ENCODE measurements at regions not wholly inside any gene's neighbourhood (a gene's known extent, or its start where the extent isn't known, plus 50 kb on each side); places are given as distances from the start of the nearest gene placed in this dataset.

DNA sequence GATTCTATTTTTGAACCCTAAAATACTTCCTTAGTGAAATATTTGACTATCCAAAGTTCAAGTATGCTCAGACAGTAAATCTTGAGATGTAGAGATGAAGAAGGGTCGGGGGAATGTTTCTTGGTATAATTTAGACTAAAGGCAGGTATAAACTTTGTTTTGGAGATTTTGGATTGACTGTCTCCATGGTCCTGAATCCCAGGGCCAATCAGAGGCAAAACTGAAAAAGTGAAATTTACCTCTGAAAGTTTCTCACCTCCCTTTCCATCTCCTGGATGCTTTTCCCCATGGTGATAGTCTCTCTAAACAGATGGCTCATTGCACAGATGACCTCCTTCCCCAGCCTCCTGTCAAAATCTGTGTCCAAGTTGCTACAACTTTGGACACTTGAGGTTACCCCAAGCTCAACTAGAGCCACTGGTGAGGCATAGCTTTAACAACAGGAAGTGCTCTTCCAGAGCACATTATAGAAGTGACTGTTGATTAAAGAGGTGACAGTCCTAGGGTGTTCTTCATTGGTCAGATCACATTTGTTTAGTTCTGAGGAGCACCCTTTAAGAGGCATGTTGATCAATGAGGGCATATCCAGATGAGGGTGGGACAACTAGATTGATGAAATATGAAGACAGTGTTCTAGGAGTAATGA lies 128.4 kb downstream of the AKAP11 start:
- DNase-seq (ENCODE audit: low read depth) = no peak
- no peak for TF ChIP-seq CTCF (IDR thresholded peaks at IDR 0.05; ENCODE audit: insufficient read depth, low read depth, low read length)
- ChIA-PET CTCF (no interaction called here), POLR2A (no interaction called here)
- Histone ChIP-seq H3K4me3 (ENCODE audit: low read depth, low read length) (no peak overlapping the region), H3K27me3 (ENCODE audit: control insufficient read depth, insufficient read depth, low read length) (no peaks in the 10 kb centered on the region), H3K36me3 (ENCODE audit: control insufficient read depth, insufficient read depth, low read length) (no peaks in the 10 kb centered on the region)

DNA sequence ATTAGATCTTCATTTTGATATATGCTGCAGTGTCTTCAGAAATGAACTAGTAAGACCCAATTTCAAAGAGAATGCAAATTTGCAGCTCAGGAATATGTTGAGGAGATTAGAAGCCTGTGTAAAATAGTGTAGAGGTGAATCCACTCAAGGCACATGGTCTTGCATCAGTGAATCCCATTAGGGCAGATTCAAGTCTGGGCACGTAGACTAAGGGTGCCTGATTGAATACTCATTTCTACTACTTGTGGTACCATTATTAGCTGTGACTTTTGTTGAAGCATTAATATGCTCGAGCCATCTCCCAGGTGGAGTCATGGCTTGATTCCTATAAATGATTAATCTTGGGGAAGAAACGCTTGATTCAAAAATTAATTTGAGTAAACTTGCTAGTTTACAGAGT lies 129.4 kb downstream of the AKAP11 start:
- POLR2A ChIA-PET = no interaction called here
- Histone ChIP-seq H3K27me3 (ENCODE audit: control insufficient read depth, insufficient read depth, low read length) (no peaks in the 10 kb centered on the region), H3K4me3 (ENCODE audit: low read depth, low read length) (no peak overlapping the region), H3K36me3 (ENCODE audit: control insufficient read depth, insufficient read depth, low read length) (no peaks in the 10 kb centered on the region)
- TF ChIP-seq CTCF (IDR thresholded peaks at IDR 0.05; ENCODE audit: insufficient read depth, low read depth, low read length) = no peak
- CTCF ChIA-PET = no interaction called here
- no peak for DNase-seq (ENCODE audit: low read depth)

- Histone ChIP-seq H3K36me3 (ENCODE audit: control insufficient read depth, insufficient read depth, low read length) (no peaks in the 10 kb centered on the region), H3K4me3 (ENCODE audit: low read depth, low read length) (no peak overlapping the region), H3K27me3 (ENCODE audit: control insufficient read depth, insufficient read depth, low read length) (no peaks in the 10 kb centered on the region; the same call in 1 of the 2 replicates)
- CTCF ChIA-PET = no interaction called here
- no peak for DNase-seq (ENCODE audit: low read depth)
- no peak for TF ChIP-seq CTCF (IDR thresholded peaks at IDR 0.05; ENCODE audit: insufficient read depth, low read depth, low read length)
- POLR2A ChIA-PET = no interaction called here
Measured at GRCh38 chr13:42405665-42406390, 133.9 kb downstream of the AKAP11 start.

DNA sequence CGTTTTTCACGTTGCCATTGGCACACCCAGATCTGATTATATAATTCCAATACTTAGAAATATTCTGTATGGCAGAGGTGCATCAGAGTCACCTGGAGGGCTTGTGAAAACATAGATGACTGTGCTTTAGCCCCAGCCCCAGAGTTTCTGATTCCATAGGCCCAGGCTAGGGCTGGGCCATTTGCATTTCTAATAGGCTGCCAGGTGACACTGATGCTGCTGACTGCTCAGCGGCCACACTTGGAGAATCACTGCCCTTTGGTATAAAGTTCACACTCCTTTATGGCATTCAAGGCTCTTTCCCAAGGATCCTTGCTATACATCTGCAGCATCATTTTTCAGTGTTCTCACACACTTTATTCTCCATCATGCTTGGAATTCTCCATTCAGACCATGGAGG lies 137.1 kb downstream of the AKAP11 start:
- TF ChIP-seq CTCF (IDR thresholded peaks at IDR 0.05; ENCODE audit: insufficient read depth, low read depth, low read length) = no peak
- CTCF ChIA-PET = no interaction called here
- no peaks in the 10 kb centered on the region for H3K36me3 ChIP-seq (ENCODE audit: control insufficient read depth, insufficient read depth, low read length)
- no peak overlapping the region for H3K4me3 ChIP-seq (ENCODE audit: low read depth, low read length)
- no peaks in the 10 kb centered on the region; the same call in 1 of the 2 replicates for H3K27me3 ChIP-seq (ENCODE audit: control insufficient read depth, insufficient read depth, low read length)
- no peak for DNase-seq (ENCODE audit: low read depth)
- POLR2A ChIA-PET = no interaction called here

- no peak for TF ChIP-seq CTCF (IDR thresholded peaks at IDR 0.05; ENCODE audit: insufficient read depth, low read depth, low read length)
- DNase-seq (ENCODE audit: low read depth) = no peak
- H3K4me3 ChIP-seq (ENCODE audit: low read depth, low read length) = no peak overlapping the region
- ChIA-PET CTCF (no interaction called here), POLR2A (no interaction called here)
- no peaks in the 10 kb centered on the region for H3K36me3 ChIP-seq (ENCODE audit: control insufficient read depth, insufficient read depth, low read length)
- H3K27me3 ChIP-seq (ENCODE audit: control insufficient read depth, insufficient read depth, low read length) = no peaks in the 10 kb centered on the region; the same call in 1 of the 2 replicates
Measured at GRCh38 chr13:42409551-42409950, 137.6 kb downstream of the AKAP11 start.
